Thyroid gland (tissue), 4 donors: ENCODE measurements at regions not wholly inside any gene's neighbourhood (a gene's known extent, or its start where the extent isn't known, plus 50 kb on each side); places are given as distances from the start of the nearest gene placed in this dataset.
"Not testable (repeated sequence)": the region's sequence is repeated elsewhere in the genome, so short reads cannot be mapped to it uniquely, and the experiment has no call there.

Source experiments
- DNase-seq, 2 donors: peaks; one replicate each; pipeline ENCODE4 v3.0.0-alpha.2; 2019
- H3K27ac ChIP-seq, 3 donors: fragments of 200-600 bp; sonication (generic); 1 replicate in 2 of 3; 2 replicates in 1 of 3; pipeline ENCODE4 v1.5.1; 2016 to 2019; ENCODE audit warnings: mild to moderate bottlenecking in 1 of 3, moderate library complexity in 1 of 3
- H3K27me3 ChIP-seq: fragments of 200-600 bp; sonication (generic); one replicate; pipeline ENCODE4 v1.5.1; 2019
- H3K36me3 ChIP-seq, 2 donors: fragments of 200-600 bp; sonication (generic); one replicate each; pipeline ENCODE4 v1.5.1; 2016 to 2019
- H3K4me1 ChIP-seq, 2 donors: fragments of 200-600 bp; sonication (generic); one replicate each; pipeline ENCODE4 v1.5.1; 2017 to 2019
- H3K4me3 ChIP-seq, 3 donors: fragments of 200-600 bp; sonication (generic); replicated peaks in 1 of 3; 1 replicate in 2 of 3; 2 replicates in 1 of 3; pipeline ENCODE4 v1.5.1; 2016; ENCODE audit warnings: mild to moderate bottlenecking in 1 of 3
- H3K9me3 ChIP-seq: fragments of 200-600 bp; sonication (generic); one replicate; pipeline ENCODE4 v1.5.1; 2017
- CTCF ChIP-seq, 6 experiments: fragments of 200-600 bp in 3 of 6; fragments of 450-650 bp in 3 of 6; sonication (generic) in 3 of 6; IDR thresholded peaks; one replicate each; pipeline ENCODE4 v1.5.1; 2016 to 2019; ENCODE audit warnings: antibody characterized with exemption in 6 of 6, mild to moderate bottlenecking in 2 of 6, inconsistent platforms in 1 of 6, moderate library complexity in 1 of 6
- POLR2A ChIP-seq, 2 donors: fragments of 450-650 bp; IDR thresholded peaks; one replicate each; pipeline ENCODE4 v1.6.1; 2017; ENCODE audit warnings: antibody characterized with exemption in 2 of 2, mild to moderate bottlenecking in 2 of 2, moderate library complexity in 1 of 2
- WGBS, 2 donors: methylation state at CpG; one replicate each; pipeline ENCODE4 v1.1.5; 2017; 5-methylcytosine and 5-hydroxymethylcytosine counted together
- intact Hi-C: fragments of 100-400 bp; cut with DNase I; formaldehyde crosslinking; loops from one replicate; pipeline ENCODE4 v1.15.1; 2023

GRCh38 chrX:4642114-4642513, 928.7 kb upstream of the PRKX start:
- H3K4me1 ChIP-seq, result no peaks in the 10 kb centered on the region
- no peak overlapping the region for H3K4me3 ChIP-seq
- DNase-seq, result no peak
- H3K9me3 ChIP-seq, result no peaks in the 10 kb centered on the region
- TF ChIP-seq POLR2A (IDR thresholded peaks at IDR 0.05), result no peak
- TF ChIP-seq CTCF (IDR thresholded peaks at IDR 0.05), result no peak
- H3K27ac ChIP-seq, result no peak overlapping the region
- H3K27me3 ChIP-seq, result no peaks in the 10 kb centered on the region
- intact Hi-C loops, result no loop called here
- no peaks in the 10 kb centered on the region for H3K36me3 ChIP-seq
- 66 to 90% methylated on average over 2 of the region's 2 CpGs for WGBS, 2 donors

- 87 to 94% methylated on average over 4 of the region's 4 CpGs for WGBS, 2 donors
- Histone ChIP-seq H3K36me3 (no peaks in the 10 kb centered on the region), H3K4me1 (no peaks in the 10 kb centered on the region), H3K4me3 (no peak overlapping the region), H3K9me3 (no peaks in the 10 kb centered on the region), H3K27me3 (no peaks in the 10 kb centered on the region), H3K27ac (no peak overlapping the region)
- no peak for DNase-seq
- TF ChIP-seq CTCF (IDR thresholded peaks at IDR 0.05) (no peak), POLR2A (IDR thresholded peaks at IDR 0.05) (no peak)
- intact Hi-C loops, result no loop called here
These were observed 924.6 kb upstream of the PRKX start for GRCh38 chrX:4638036-4638435.

GRCh38 chrX:4627414-4627813, 914.0 kb upstream of the PRKX start:
- Histone ChIP-seq H3K36me3 (no peaks in the 10 kb centered on the region), H3K4me1 (no peaks in the 10 kb centered on the region), H3K27ac (no peak overlapping the region), H3K9me3 (no peaks in the 10 kb centered on the region), H3K4me3 (no peak overlapping the region), H3K27me3 (no peaks in the 10 kb centered on the region)
- TF ChIP-seq CTCF (IDR thresholded peaks at IDR 0.05) (no peak), POLR2A (IDR thresholded peaks at IDR 0.05) (no peak)
- intact Hi-C loops, result no loop called here
- 20 to 26% methylated on average over 1 of the region's 1 CpG for WGBS, 2 donors
- DNase-seq, result no peak

GRCh38 chrX:4622486-4623167, 909.2 kb upstream of the PRKX start:
- no peaks in the 10 kb centered on the region for H3K4me1 ChIP-seq
- 37 to 43% methylated on average over 5 of the region's 5 CpGs for WGBS, 2 donors
- TF ChIP-seq POLR2A (IDR thresholded peaks at IDR 0.05), result no peak
- no peak for TF ChIP-seq CTCF (IDR thresholded peaks at IDR 0.05)
- H3K36me3 ChIP-seq, result no peaks in the 10 kb centered on the region
- no peaks in the 10 kb centered on the region for H3K27me3 ChIP-seq
- H3K4me3 ChIP-seq, result no peak overlapping the region
- intact Hi-C loops, result no loop called here
- no peak for DNase-seq
- H3K9me3 ChIP-seq, result no peaks in the 10 kb centered on the region
- no peak overlapping the region for H3K27ac ChIP-seq

GRCh38 chrX:4613651-4614050, 900.2 kb upstream of the PRKX start:
- H3K27ac ChIP-seq, H3K27me3 ChIP-seq, DNase-seq, intact Hi-C loops, H3K4me1 ChIP-seq, H3K9me3 ChIP-seq, H3K4me3 ChIP-seq, H3K36me3 ChIP-seq: not testable (repeated sequence)
- WGBS, 2 donors, result 56 to 67% methylated on average over 2 of the region's 2 CpGs
